H9 (cell line): ENCODE measurements at regions not wholly inside any gene's neighbourhood (a gene's known extent, or its start where the extent isn't known, plus 50 kb on each side); places are given as distances from the start of the nearest gene placed in this dataset.

ENCODE experiments used
- DNase-seq: peaks from one replicate; pipeline ENCODE4 v3.0.0-alpha.2; 2017
- H2AFZ ChIP-seq: one replicate; pipeline ENCODE4 v1.6.1; 2013; ENCODE audit warnings: mild to moderate bottlenecking, low read length, control low read depth, moderate library complexity
- H2AK5ac ChIP-seq: 2 replicates; pipeline ENCODE4 v1.6.1; 2013; ENCODE audit warnings: low read length, control low read depth, mixed read lengths; ENCODE audit not compliant: insufficient read length
- H2BK120ac ChIP-seq: one replicate; pipeline ENCODE4 v1.6.1; 2013; ENCODE audit warnings: low read depth, mild to moderate bottlenecking, low read length, control low read depth, inconsistent platforms; ENCODE audit not compliant: poor library complexity, severe bottlenecking
- H2BK12ac ChIP-seq: 2 replicates; pipeline ENCODE4 v1.6.1; 2013; ENCODE audit warnings: low read length, control low read depth, mixed read lengths, low read depth; ENCODE audit not compliant: insufficient read length
- H2BK15ac ChIP-seq: 2 replicates; pipeline ENCODE4 v1.6.1; 2013; ENCODE audit warnings: low read depth, low read length, control low read depth
- H2BK20ac ChIP-seq: one replicate; pipeline ENCODE4 v1.6.1; 2013; ENCODE audit warnings: low read depth, mild to moderate bottlenecking, low read length, control low read depth, inconsistent platforms; ENCODE audit not compliant: poor library complexity, severe bottlenecking
- H2BK5ac ChIP-seq: 2 replicates; pipeline ENCODE4 v1.6.1; 2013; ENCODE audit warnings: low read length, control low read depth, mixed read lengths; ENCODE audit not compliant: insufficient read length
- H3K14ac ChIP-seq: 2 replicates; pipeline ENCODE4 v1.6.1; 2013; ENCODE audit warnings: low read length, control low read depth; ENCODE audit not compliant: insufficient read depth
- H3K18ac ChIP-seq: 2 replicates; pipeline ENCODE4 v1.6.1; 2013; ENCODE audit warnings: low read depth, mild to moderate bottlenecking, mixed read lengths, low read length, control low read depth; ENCODE audit not compliant: insufficient read length
- H3K23ac ChIP-seq: 2 replicates; pipeline ENCODE4 v1.6.1; 2013; ENCODE audit warnings: low read length, control low read depth, mixed read lengths, low read depth; ENCODE audit not compliant: insufficient read length
- H3K23me2 ChIP-seq: 2 replicates; pipeline ENCODE4 v1.6.1; 2013; ENCODE audit warnings: low read depth, mild to moderate bottlenecking, mixed read lengths, low read length, control low read depth; ENCODE audit not compliant: insufficient read length, poor library complexity, severe bottlenecking
- H3K27ac ChIP-seq: 2 replicates; pipeline ENCODE4 v1.5.1; 2013; ENCODE audit warnings: low read length, control low read depth, mixed read lengths, low read depth; ENCODE audit not compliant: insufficient read length
- H3K27me3 ChIP-seq: 2 replicates; pipeline ENCODE4 v1.6.1; 2013; ENCODE audit warnings: low read length, control low read depth, inconsistent platforms; ENCODE audit not compliant: insufficient read depth
- H3K4ac ChIP-seq: 2 replicates; pipeline ENCODE4 v1.6.1; 2013; ENCODE audit warnings: low read depth, mild to moderate bottlenecking, control low read depth, inconsistent platforms, low read length, moderate library complexity
- H3K4me1 ChIP-seq: 2 replicates; pipeline ENCODE4 v1.6.1; 2013; ENCODE audit warnings: low read length, control low read depth, inconsistent platforms; ENCODE audit not compliant: insufficient read depth
- H3K4me2 ChIP-seq: 2 replicates; pipeline ENCODE4 v1.6.1; 2013; ENCODE audit warnings: low read length, control low read depth, mixed read lengths; ENCODE audit not compliant: insufficient read length, insufficient read depth
- H3K56ac ChIP-seq: 2 replicates; pipeline ENCODE4 v1.6.1; 2013; ENCODE audit warnings: low read depth, mild to moderate bottlenecking, mixed read lengths, low read length, control low read depth; ENCODE audit not compliant: insufficient read length
- H3K79me1 ChIP-seq: 2 replicates; pipeline ENCODE4 v1.6.1; 2013; ENCODE audit warnings: low read depth, mild to moderate bottlenecking, moderate library complexity, low read length, control low read depth, inconsistent platforms; ENCODE audit not compliant: insufficient read depth, poor library complexity, severe bottlenecking
- H3K79me2 ChIP-seq: 2 replicates; pipeline ENCODE4 v1.6.1; 2013; ENCODE audit warnings: low read length, control low read depth, inconsistent platforms; ENCODE audit not compliant: insufficient read depth
- H3K9ac ChIP-seq: 2 replicates; pipeline ENCODE4 v1.6.1; 2013; ENCODE audit warnings: low read length, control low read depth, mixed read lengths; ENCODE audit not compliant: insufficient read length; ENCODE audit errors: extremely low read depth
- H3K9me3 ChIP-seq: one replicate; pipeline ENCODE4 v1.6.1; 2013; ENCODE audit warnings: low read depth, low read length, inconsistent platforms; ENCODE audit not compliant: control insufficient read depth
- H3T11ph ChIP-seq: one replicate; pipeline ENCODE4 v1.6.1; 2013; ENCODE audit warnings: mild to moderate bottlenecking, low read length, control low read depth, inconsistent platforms
- H4K20me1 ChIP-seq: one replicate; pipeline ENCODE4 v1.6.1; 2013; ENCODE audit not compliant: control insufficient read depth, insufficient read length, insufficient read depth
- H4K5ac ChIP-seq: 2 replicates; pipeline ENCODE4 v1.6.1; 2013; ENCODE audit warnings: low read depth, mild to moderate bottlenecking, mixed read lengths, low read length, control low read depth; ENCODE audit not compliant: insufficient read length
- H4K8ac ChIP-seq: replicated peaks from 2 replicates; pipeline ENCODE4 v1.6.1; 2013; ENCODE audit warnings: low read length, control low read depth, mixed read lengths, low read depth; ENCODE audit not compliant: insufficient read length
- H4K91ac ChIP-seq: 2 replicates; pipeline ENCODE4 v1.6.1; 2013; ENCODE audit warnings: low read depth, mild to moderate bottlenecking, moderate library complexity, mixed read lengths, low read length, control low read depth; ENCODE audit not compliant: insufficient read length
- H3K27ac Mint-ChIP-seq, 3 experiments: 2 replicates in 2 of 3; 3 replicates in 1 of 3; pipeline ENCODE4 v1.8.0; 2020 to 2021; ENCODE audit warnings: mixed read lengths in 3 of 3, mild to moderate bottlenecking in 1 of 3, moderate library complexity in 1 of 3
- H3K27me3 Mint-ChIP-seq: 2 replicates; pipeline ENCODE4 v1.8.0; 2021; ENCODE audit warnings: low read depth, mild to moderate bottlenecking, moderate library complexity, mixed read lengths
- H3K36me3 Mint-ChIP-seq, 3 experiments: 2 replicates in 2 of 3; 3 replicates in 1 of 3; pipeline ENCODE4 v1.8.0; 2020 to 2021; ENCODE audit warnings: low read depth in 3 of 3, mixed read lengths in 3 of 3; ENCODE audit not compliant: insufficient read depth in 1 of 3
- H3K4me1 Mint-ChIP-seq, 2 experiments: 2 replicates each; pipeline ENCODE4 v1.8.0; 2020; ENCODE audit warnings: mixed read lengths in 2 of 2
- H3K4me3 Mint-ChIP-seq, 2 experiments: 2 replicates in 1 of 2; 3 replicates in 1 of 2; pipeline ENCODE4 v1.8.0; 2020 to 2021; ENCODE audit warnings: mild to moderate bottlenecking in 2 of 2, mixed read lengths in 2 of 2, moderate library complexity in 1 of 2
- H3K9me3 Mint-ChIP-seq, 2 experiments: 2 replicates in 1 of 2; 3 replicates in 1 of 2; pipeline ENCODE4 v1.8.0; 2020; ENCODE audit warnings: mild to moderate bottlenecking in 2 of 2, mixed read lengths in 2 of 2, moderate library complexity in 1 of 2
- CTCF ChIP-seq: fragments of 200-600 bp; sonication (generic); conservative IDR thresholded peaks from 3 replicates; pipeline ENCODE4 v1.8.0; 2021; ENCODE audit warnings: antibody characterized with exemption, mild to moderate bottlenecking
- WGBS: extraction: QIAGEN DNeasy Blood & Tissue Kit; methylation state at CpG from one replicate; pipeline ENCODE4 v1.1.7; 2013; ENCODE audit warnings: missing lambda C conversion rate, low lambda C conversion rate, mixed read lengths; ENCODE audit not compliant: insufficient read length; ENCODE audit errors: extremely low coverage; 5-methylcytosine and 5-hydroxymethylcytosine counted together

- TF ChIP-seq CTCF, result no peak
- Histone ChIP-seq H4K91ac (no peak overlapping the region), H2BK12ac (no peak overlapping the region), H4K20me1 (no peaks in the 10 kb centered on the region), H3K27ac (no peak overlapping the region), H3K9ac (no peak overlapping the region), H3T11ph (no peak overlapping the region), H3K18ac (no peak overlapping the region), H3K4me2 (no peak overlapping the region), H2BK120ac (no peak overlapping the region), H3K27me3 (no peaks in the 10 kb centered on the region), H3K23me2 (no peaks in the 10 kb centered on the region), H2BK15ac (no peak overlapping the region), H4K8ac (no peak overlapping the region), H3K23ac (no peak overlapping the region), H3K56ac (no peak overlapping the region), H3K9me3 (no peaks in the 10 kb centered on the region), H3K4ac (no peak overlapping the region), H3K4me1 (no peaks in the 10 kb centered on the region), H2BK20ac (no peak overlapping the region), H2AFZ (no peak overlapping the region), H3K79me1 (no peaks in the 10 kb centered on the region), H3K14ac (no peak overlapping the region), H2AK5ac (no peak overlapping the region), H4K5ac (no peak overlapping the region), H2BK5ac (no peak overlapping the region), H3K79me2 (no peaks in the 10 kb centered on the region)
- peaks cover 11 to 27% of the 10 kb centered on the region in 2 experiments; a peak in 4 of 5 replicates for H3K9me3 Mint-ChIP-seq
- no peak overlapping the region for H3K4me3 Mint-ChIP-seq
- peaks cover 7% of the 10 kb centered on the region for H3K27me3 Mint-ChIP-seq
- no peak for DNase-seq
- no CpG with 5 or more reads among the region's 5 CpGs for WGBS
- H3K27ac Mint-ChIP-seq, result no peak overlapping the region
- H3K36me3 Mint-ChIP-seq, result peaks cover 0 to 4% (median 0%) of the 10 kb centered on the region in 3 experiments; a peak in 1 of 7 replicates
- H3K4me1 Mint-ChIP-seq, result no peaks in the 10 kb centered on the region
These were observed 218.9 kb downstream of the CDH26 start for GRCh38 chr20:60177080-60177479.
